RWPE1 (cell line): ENCODE measurements at regions not wholly inside any gene's neighbourhood (a gene's known extent, or its start where the extent isn't known, plus 50 kb on each side); places are given as distances from the start of the nearest gene placed in this dataset.
"Not testable (repeated sequence)": the region's sequence is repeated elsewhere in the genome, so short reads cannot be mapped to it uniquely, and the experiment has no call there.

Experiments
- CTCF ChIA-PET: fragments of 350-600 bp; sonication (Branson Sonifier 250); formaldehyde crosslinking; extraction: SDS; loops from one replicate; lab custom pipeline; 2021; lab: Yijun Ruan, JAX
- POLR2A ChIA-PET: fragments of 400-600 bp; formaldehyde crosslinking; extraction: SDS; loops from one replicate; lab custom pipeline; 2020; ENCODE audit warnings: antibody characterized with exemption; ENCODE audit not compliant: low non-redundant PET; lab: Yijun Ruan, JAX
- DNase-seq: peaks from one replicate; pipeline ENCODE4 v3.0.0; 2012; ENCODE audit warnings: low spot score
- H3K27ac ChIP-seq: fragments of 450-650 bp; 2 replicates; pipeline ENCODE4 v1.5.1; 2017
- TF ChIP-seq, protein P1 (sequence below): fragments of 450-650 bp; conservative IDR thresholded peaks from 2 replicates; pipeline ENCODE4 v1.5.1; 2017; ENCODE audit warnings: low read depth, mild to moderate bottlenecking

DNA sequence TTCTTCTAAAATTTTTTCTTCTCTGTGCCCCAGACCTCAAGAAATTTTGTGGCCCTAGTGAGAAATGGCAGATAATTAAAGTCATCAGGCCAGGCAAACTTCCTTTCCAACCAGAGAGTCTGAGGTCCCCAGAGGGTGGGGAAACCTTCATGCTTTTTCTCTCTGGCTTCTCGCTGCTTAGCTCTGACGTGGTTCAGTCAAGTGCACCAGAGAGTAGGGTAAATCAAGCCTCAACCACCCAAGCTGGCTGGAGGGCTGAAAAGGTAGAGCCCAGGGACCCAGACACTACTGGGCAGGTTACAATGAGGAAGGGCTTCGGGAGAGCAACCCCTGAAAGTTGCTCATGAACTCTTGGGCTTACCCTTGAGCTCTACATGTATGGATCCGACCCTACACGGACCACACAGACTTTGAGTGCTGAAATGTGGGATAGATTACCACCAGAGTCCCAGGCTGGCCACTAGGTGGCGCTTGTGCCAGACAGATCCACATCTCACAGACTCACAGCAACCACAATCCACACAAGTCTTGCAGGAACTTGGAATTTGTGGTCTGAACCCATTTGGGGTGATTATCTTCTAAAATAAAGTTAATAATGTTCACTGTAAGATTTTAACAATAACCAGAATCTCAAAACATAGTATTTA, 323.5 kb downstream of the KLF13 start:
- POLR2A ChIA-PET, H3K27ac ChIP-seq, CTCF ChIA-PET, DNase-seq: not testable (repeated sequence)

DNA sequence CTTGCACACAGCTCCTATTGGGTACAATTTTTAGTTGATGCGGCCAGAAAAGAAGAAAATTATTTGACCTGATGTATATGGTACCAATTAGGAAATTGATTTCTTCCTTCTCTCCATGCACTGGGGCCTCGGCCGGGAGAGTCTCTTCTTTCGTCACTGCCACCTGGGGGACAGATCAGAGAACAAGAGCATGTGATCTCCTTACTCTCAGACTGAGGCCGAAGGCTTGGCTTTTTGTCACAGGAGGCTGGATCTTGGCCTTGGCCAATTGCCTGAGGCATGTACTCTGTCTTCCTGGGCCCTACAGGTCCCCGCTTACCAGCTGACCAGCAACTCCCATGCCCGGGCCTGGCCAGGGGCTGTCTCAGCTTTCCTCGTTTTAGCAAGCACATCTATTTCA, 330.3 kb downstream of the KLF13 start:
- POLR2A ChIA-PET, DNase-seq, H3K27ac ChIP-seq: not testable (repeated sequence)
- CTCF ChIA-PET, result interaction anchor here (0.6 kb wide), 1 partner anchor 87 kb away, joined by 3 read pairs; no protein-coding TSS in a partner anchor

DNA sequence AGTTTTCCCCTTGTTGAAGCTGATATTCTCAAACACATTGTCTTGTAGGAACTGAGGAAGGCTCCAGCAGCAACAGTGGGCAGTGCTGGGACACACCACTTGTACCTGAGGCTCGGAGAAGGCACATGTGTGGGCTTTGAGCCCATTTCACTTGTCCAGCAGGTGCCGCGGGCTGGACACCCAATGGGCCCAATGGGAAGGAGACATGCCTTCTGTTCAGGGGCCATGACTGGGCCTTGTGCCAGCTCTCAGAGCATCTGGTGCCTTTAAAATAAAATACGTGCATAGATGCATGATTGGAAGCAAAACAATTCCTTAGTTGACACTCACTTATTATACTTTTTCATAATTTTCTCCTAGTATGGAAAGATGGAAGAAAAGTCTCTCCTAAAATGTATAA, 334.2 kb downstream of the KLF13 start:
- ChIA-PET CTCF (no interaction called here), POLR2A (no interaction called here)
- no peak for DNase-seq
- no peak overlapping the region for H3K27ac ChIP-seq
- TF ChIP-seq, protein P1, sequence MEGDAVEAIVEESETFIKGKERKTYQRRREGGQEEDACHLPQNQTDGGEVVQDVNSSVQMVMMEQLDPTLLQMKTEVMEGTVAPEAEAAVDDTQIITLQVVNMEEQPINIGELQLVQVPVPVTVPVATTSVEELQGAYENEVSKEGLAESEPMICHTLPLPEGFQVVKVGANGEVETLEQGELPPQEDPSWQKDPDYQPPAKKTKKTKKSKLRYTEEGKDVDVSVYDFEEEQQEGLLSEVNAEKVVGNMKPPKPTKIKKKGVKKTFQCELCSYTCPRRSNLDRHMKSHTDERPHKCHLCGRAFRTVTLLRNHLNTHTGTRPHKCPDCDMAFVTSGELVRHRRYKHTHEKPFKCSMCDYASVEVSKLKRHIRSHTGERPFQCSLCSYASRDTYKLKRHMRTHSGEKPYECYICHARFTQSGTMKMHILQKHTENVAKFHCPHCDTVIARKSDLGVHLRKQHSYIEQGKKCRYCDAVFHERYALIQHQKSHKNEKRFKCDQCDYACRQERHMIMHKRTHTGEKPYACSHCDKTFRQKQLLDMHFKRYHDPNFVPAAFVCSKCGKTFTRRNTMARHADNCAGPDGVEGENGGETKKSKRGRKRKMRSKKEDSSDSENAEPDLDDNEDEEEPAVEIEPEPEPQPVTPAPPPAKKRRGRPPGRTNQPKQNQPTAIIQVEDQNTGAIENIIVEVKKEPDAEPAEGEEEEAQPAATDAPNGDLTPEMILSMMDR, result no peak

DNA sequence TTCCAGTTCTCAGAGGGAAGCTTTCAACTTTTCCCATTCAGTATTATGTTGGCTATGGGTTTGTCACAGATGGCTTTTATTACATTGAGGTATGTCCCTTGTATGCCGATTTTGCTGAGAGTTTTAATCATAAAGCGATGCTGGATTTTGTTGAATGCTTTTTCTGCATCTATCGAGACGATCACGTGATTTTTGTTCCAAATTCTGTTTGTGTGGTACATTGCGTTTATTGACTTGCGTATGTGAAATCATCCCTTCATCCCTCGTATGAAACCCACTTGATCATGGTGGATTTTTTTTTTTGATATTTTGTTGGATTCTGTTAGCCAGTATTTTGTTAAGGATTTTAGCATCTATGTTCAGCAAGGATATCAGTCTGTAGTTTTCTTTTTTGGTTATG, 339.1 kb downstream of the KLF13 start:
- H3K27ac ChIP-seq, DNase-seq, CTCF ChIA-PET, POLR2A ChIA-PET: not testable (repeated sequence)

DNA sequence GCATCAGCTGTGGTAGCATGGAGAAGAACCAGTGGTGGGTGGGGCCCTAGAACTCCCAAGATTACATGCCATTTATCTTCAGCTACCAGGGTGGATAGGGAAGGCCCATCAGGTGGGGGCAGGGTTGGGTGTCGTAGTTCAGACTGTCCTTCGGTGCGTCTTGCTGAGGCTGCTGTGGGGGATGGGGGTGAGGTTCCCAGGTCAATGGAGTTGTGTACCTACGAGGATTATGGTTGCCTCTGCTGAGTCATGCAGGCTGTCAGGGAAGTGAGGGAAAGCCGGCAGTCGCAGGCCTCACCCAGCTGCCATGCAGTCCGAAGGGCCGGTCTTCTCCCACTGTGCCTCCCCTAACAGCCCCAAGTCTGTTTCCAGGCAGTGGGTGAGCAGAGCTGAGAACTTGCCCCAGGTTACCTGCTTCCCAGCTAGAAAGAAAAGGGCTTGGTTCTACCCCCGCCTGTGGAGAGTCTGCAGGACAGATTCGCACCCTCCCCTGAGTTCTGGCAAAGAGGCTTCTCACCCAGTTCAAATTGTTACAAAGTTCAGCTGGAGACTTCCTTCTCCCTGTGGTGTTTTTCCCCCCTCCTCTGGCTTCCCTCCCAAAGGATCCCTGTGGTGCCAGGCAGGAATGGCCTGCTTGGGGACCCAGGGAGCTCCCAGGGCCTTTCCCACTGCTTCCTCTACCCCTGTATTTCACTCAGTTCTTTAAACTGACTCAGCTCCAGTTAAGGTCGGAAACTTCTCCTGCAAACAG, 342.7 kb downstream of the KLF13 start:
- DNase-seq, H3K27ac ChIP-seq, POLR2A ChIA-PET: not testable (repeated sequence)
- CTCF ChIA-PET, result interaction anchor here (0.6 kb wide), 1 partner anchor 197 kb away, joined by 3 read pairs; no protein-coding TSS in a partner anchor

DNA sequence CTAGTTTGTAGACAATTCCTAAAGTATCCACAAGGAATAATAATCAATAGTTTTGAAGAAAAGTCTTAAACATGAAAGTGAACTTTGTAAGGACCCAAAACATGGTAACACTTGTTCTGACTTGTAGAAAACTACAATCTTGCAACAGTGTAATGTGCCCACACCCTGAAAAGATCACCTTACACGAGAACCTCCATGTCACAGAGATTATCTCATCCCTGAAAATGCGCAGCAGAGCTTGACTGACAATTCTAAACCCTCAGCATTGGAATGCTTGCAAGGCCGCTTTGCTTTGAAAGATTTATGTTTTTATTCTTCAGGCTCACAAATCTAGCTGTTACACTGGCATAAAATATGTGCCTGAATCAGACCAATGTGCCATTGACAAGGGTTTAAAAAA, 346.6 kb downstream of the KLF13 start:
- DNase-seq, H3K27ac ChIP-seq, CTCF ChIA-PET, POLR2A ChIA-PET: not testable (repeated sequence)

DNA sequence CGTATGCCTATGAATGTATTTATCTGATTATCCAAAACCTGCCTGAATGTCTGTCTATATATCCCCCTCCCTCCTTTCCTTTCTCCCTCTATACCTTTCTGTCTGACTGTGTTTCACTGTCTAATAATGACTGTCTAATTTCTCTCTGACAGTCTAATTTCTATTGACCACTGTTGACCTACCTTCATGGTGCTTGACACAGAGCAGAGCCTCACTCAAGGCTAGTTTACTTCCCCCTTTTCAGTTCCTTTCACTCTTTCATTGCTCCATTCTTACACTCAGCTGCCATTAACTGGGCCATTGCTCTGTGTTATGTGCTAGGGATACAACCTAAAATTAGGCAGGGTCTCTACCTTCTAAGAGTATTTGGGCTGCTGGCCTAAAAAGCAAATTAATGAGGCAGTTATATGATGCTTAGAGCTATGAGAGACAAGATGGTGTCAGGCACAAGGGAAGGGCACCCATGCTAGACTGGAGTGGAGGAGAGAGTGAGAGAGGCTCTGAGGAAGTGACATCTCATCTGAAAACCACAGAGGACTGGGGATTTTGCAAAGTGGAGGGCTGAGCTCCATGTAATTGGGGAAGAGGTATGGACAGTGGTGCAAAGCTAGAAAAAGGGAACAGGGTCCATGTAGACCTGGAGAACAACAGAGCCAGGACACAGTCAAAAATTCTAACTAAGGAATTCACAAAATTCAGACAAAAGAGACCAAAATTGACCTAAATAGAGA, 348.6 kb upstream of the CHRNA7 start:
- CTCF ChIA-PET, result not testable (repeated sequence)

DNA sequence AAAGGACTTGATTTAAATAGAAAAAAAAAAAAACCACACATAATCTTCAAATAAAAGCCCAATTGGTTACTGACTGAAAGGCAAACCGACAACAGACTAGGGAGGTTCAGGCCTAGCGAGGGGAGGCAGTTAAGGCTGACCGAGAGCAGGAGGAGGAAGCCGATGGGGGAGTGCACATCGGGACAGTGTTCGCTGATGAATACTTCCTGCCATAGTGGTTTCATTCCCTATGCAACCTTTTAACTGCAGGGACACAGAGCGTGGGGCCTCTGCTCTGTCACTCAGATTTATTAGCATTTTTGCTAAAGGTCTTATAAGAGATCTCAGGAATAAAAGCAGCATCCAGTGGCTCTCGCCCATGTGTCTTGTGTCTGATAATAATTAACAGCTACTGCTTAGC, 343.2 kb upstream of the CHRNA7 start:
- CTCF ChIA-PET, POLR2A ChIA-PET, H3K27ac ChIP-seq, DNase-seq: not testable (repeated sequence)

More for the DNA sequence above, 348.6 kb upstream of the CHRNA7 start:
- H3K27ac ChIP-seq, DNase-seq, POLR2A ChIA-PET: not testable (repeated sequence)

DNA sequence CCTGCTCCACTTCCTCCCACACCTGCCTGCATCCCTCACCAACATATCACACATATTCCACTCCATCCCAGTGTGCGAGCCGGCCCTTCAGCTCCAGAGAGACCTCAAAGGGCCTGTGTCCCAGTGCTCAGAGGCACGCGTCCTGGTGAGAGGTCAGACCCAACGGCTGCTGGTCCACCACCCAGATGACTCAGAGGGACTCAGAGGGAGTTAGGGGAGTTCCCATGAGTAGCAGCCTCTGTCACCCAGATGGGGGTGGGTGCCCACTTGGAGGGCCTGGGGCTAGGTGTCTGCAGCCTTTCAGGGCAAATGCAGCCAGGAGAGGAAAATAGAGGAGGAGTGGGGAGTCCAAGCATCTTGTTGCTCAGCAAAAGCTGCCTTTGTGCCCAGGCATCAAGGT, 333.8 kb upstream of the CHRNA7 start:
- POLR2A ChIA-PET, H3K27ac ChIP-seq, CTCF ChIA-PET, DNase-seq: not testable (repeated sequence)

DNA sequence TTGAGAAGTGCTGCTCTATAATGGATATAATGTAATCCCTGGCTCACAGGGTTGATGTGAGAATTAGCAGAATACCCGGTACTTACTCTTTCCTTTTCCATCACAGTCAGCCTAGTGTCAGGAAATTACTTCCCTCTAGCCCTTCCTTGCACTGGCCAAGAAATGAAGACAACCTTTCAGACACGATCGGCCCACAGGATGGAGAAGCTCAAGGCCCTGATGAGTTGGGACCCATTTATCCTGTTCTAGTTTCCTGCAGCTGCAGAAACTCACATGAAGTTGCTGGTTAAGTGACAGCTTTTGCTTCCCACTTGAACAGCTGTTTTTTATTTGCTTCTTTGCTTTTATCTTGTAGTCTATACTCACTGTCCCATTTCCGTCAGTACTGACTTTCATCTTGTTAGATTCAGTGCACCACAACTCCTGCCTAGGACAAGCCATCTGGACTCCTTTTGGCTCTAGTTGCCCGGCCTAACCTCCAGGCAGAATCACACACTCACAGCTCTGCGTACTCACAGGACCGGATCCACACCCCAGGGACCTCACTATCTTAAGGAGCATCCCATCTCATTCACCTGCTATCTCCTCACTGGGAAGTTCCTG, 325.1 kb upstream of the CHRNA7 start:
- DNase-seq, H3K27ac ChIP-seq, CTCF ChIA-PET, POLR2A ChIA-PET: not testable (repeated sequence)

DNA sequence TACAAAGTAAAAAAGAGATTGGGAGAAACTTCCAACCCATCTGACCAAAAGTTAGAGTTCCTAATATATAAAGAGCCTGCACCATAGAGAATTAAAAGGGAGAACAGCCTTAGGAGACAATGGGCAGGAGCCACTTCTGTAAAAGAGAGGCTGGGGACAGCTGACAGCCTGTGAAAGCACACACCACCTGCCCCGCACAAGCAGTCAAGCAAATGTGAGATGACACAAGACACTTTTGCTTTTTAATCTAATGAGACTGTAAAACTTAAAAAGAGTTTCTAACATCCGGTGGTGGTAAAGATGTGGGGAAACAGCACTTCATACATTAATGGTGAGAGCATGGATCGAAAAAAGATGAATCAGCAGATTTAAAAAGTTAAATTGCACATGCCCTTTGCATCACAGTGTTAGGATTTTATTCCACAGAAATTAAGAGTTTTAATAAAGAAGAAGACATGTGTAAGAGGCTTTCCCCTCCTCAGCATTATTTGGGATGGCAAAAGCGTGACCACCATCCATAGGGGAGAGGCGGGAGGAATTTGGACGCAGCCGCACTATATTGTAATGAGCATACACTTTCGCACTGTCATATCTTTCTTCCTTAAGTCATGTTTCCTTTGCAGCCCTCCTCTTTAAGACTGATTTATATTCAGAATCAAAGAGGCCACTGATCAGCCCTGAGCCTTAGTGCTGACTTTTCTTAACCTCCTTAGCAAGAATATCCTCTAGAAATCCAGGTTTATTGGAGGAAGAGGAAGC, 322.2 kb upstream of the CHRNA7 start:
- DNase-seq, H3K27ac ChIP-seq, CTCF ChIA-PET, POLR2A ChIA-PET: not testable (repeated sequence)

DNA sequence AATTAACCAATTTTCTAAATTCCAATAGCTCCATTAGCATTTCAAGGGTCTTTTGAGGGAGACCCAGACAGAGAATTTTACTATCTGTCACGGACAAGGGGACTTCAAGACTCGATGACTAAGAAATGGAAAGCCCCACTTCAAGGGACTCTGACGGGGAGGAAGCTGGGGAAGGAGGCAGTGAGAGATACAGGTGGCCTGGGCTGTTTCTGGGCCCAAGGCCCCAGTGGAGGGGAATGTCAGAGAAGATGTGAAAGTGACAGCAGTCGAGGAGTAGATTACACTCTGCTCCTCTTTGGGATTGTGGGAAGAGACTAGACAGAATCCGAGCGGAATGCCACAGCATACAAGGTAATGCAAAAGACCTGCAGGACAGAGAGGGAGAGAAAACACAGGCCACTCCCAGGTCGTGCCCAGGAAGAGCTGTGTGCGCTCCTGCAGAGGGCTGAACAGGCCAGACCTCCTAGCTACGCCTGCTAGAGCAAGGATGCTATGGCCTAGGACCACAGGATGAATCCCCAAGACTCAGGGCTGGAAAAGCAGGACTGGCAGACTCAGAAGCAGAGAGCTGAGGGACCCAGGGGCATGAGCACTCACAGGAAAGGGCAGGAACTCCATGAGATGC, 321.5 kb upstream of the CHRNA7 start:
- POLR2A ChIA-PET, DNase-seq, CTCF ChIA-PET, H3K27ac ChIP-seq: not testable (repeated sequence)

DNA sequence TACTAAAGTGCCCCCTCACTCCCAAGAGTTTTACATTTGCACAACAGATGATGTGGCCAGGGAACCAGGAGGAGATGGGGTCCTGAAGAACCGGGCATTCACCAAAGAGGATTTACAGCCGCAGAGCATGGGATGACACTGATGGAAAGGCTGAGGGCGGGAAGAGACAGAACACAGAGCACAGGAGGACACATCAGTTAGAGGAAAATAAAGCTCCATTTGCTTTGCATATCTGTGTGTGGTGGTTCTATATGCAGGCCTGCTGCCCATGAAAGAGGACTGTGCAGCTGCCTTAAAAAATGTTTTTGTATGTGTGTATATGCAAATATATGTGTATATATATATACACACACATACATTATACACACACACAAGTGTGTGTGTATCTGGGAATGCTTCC, 320.8 kb upstream of the CHRNA7 start:
- DNase-seq, CTCF ChIA-PET, H3K27ac ChIP-seq, POLR2A ChIA-PET: not testable (repeated sequence)

DNA sequence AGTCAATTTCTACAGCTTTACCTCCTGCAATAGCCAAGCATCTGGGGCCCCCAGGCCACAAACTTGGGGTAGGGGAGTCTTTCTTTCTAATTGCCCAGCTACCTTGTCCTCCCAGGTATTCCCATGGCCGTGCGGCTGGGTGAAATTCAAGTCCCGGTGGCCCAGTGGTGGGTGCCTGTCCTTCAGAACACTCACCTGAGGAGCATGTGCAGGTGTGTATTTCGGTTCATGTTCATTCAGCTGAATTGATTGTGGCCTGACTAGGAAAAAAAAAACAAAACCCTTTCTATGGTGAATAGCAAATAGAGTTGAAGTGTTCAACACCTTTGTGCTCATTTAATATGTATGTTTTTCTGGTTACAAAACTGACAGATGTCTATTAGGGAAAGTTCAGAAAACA, 319.5 kb upstream of the CHRNA7 start:
- CTCF ChIA-PET, POLR2A ChIA-PET, H3K27ac ChIP-seq, DNase-seq: not testable (repeated sequence)

DNA sequence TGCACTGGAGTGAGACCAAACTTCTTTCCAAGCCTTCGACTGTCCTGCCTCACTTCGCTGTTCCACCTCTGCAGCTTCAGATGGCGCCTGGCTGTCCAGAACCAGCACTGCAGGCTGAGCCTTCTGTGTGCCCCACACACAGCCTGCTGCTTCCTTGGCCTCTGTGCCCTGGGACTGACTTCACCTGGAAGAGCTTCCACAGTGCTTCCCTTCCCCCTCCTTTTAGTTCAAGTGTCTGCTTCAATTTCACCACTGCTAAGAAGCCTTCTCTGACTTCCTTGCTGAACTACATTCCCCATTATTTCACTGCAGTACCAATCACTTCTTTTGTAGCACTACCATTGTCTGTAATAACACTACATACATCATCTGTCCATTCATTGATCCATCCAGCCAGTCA, 315.1 kb upstream of the CHRNA7 start:
- DNase-seq, H3K27ac ChIP-seq, POLR2A ChIA-PET, CTCF ChIA-PET: not testable (repeated sequence)
